Tibial artery (tissue), 4 donors: ENCODE measurements at regions not wholly inside any gene's neighbourhood (a gene's known extent, or its start where the extent isn't known, plus 50 kb on each side); places are given as distances from the start of the nearest gene placed in this dataset.

Source experiments
- DNase-seq, 2 donors: peaks; one replicate each; pipeline ENCODE4 v3.0.0-alpha.2; 2019
- H3K27ac ChIP-seq, 2 donors: fragments of 200-600 bp; sonication (generic) in 1 of 2; 1 replicate in 1 of 2; 2 replicates in 1 of 2; pipeline ENCODE4 v1.5.1; 2018 to 2019; ENCODE audit warnings: mild to moderate bottlenecking in 1 of 2
- H3K27me3 ChIP-seq, 2 donors: fragments of 200-600 bp; sonication (generic) in 1 of 2; one replicate each; pipeline versions ENCODE4 v1.5.1 to v1.6.0; 2016 to 2019
- H3K36me3 ChIP-seq, 3 donors: fragments of 200-600 bp; sonication (generic) in 2 of 3; one replicate each; pipeline ENCODE4 v1.5.1; 2016 to 2019; ENCODE audit warnings: mild to moderate bottlenecking in 2 of 3
- H3K4me1 ChIP-seq, 4 donors: fragments of 200-600 bp; sonication (generic) in 2 of 4; 1 replicate in 3 of 4; 2 replicates in 1 of 4; pipeline ENCODE4 v1.5.1; 2016 to 2019
- H3K4me3 ChIP-seq, 2 donors: fragments of 200-600 bp; sonication (generic) in 1 of 2; 1 replicate in 1 of 2; 2 replicates in 1 of 2; pipeline ENCODE4 v1.5.1; 2018 to 2019; ENCODE audit warnings: mild to moderate bottlenecking in 2 of 2
- H3K9me3 ChIP-seq, 3 donors: fragments of 200-600 bp; sonication (generic) in 1 of 3; one replicate each; pipeline ENCODE4 v1.5.1; 2016 to 2019
- CTCF ChIP-seq, 2 experiments: fragments of 200-600 bp in 1 of 2; fragments of 450-650 bp in 1 of 2; IDR thresholded peaks; one replicate each; pipeline ENCODE4 v1.5.1; 2017 to 2019; ENCODE audit warnings: antibody characterized with exemption in 2 of 2, mild to moderate bottlenecking in 1 of 2, moderate library complexity in 1 of 2
- intact Hi-C: fragments of 100-400 bp; cut with DNase I; formaldehyde crosslinking; loops from one replicate; pipeline ENCODE4 v1.15.0; 2023; ENCODE audit warnings: low total_unique reads

GRCh38 chr4:32436816-32437215, 1716.6 kb downstream of the PCDH7 start:
- TF ChIP-seq CTCF (IDR thresholded peaks at IDR 0.05) = no peak
- no peaks in the 10 kb centered on the region for H3K9me3 ChIP-seq
- H3K36me3 ChIP-seq = no peaks in the 10 kb centered on the region
- intact Hi-C loops = no loop called here
- DNase-seq = no peak
- no peak overlapping the region for H3K27ac ChIP-seq
- no peaks in the 10 kb centered on the region for H3K4me1 ChIP-seq
- no peak overlapping the region for H3K4me3 ChIP-seq
- H3K27me3 ChIP-seq = no peaks in the 10 kb centered on the region

GRCh38 chr4:32440391-32440790, 1720.2 kb downstream of the PCDH7 start:
- Histone ChIP-seq H3K36me3 (no peaks in the 10 kb centered on the region), H3K27me3 (no peaks in the 10 kb centered on the region), H3K9me3 (no peaks in the 10 kb centered on the region), H3K27ac (no peak overlapping the region), H3K4me3 (no peak overlapping the region), H3K4me1 (no peaks in the 10 kb centered on the region)
- no peak for TF ChIP-seq CTCF (IDR thresholded peaks at IDR 0.05)
- intact Hi-C loops = no loop called here
- no peak for DNase-seq

GRCh38 chr4:32454482-32454881, 1734.3 kb downstream of the PCDH7 start:
- Histone ChIP-seq H3K4me3 (no peak overlapping the region), H3K27ac (no peak overlapping the region), H3K9me3 (no peaks in the 10 kb centered on the region), H3K4me1 (no peaks in the 10 kb centered on the region), H3K36me3 (no peaks in the 10 kb centered on the region), H3K27me3 (no peaks in the 10 kb centered on the region)
- intact Hi-C loops = no loop called here
- no peak for DNase-seq
- no peak for TF ChIP-seq CTCF (IDR thresholded peaks at IDR 0.05)

- Histone ChIP-seq H3K4me3 (no peak overlapping the region), H3K4me1 (no peaks in the 10 kb centered on the region), H3K36me3 (no peaks in the 10 kb centered on the region), H3K9me3 (no peaks in the 10 kb centered on the region), H3K27ac (no peak overlapping the region), H3K27me3 (no peaks in the 10 kb centered on the region)
- no peak for DNase-seq
- intact Hi-C loops = no loop called here
- TF ChIP-seq CTCF (IDR thresholded peaks at IDR 0.05) = no peak
These were observed 1735.1 kb downstream of the PCDH7 start for GRCh38 chr4:32455231-32455630.

- Histone ChIP-seq H3K4me1 (no peaks in the 10 kb centered on the region), H3K9me3 (no peaks in the 10 kb centered on the region)
These were observed 1740.8 kb downstream of the PCDH7 start for GRCh38 chr4:32460972-32461371.

More at GRCh38 chr4:32460972-32461371, 1740.8 kb downstream of the PCDH7 start:
- intact Hi-C loops = no loop called here
- TF ChIP-seq CTCF (IDR thresholded peaks at IDR 0.05) = no peak
- Histone ChIP-seq H3K27me3 (no peaks in the 10 kb centered on the region), H3K27ac (no peak overlapping the region), H3K4me3 (no peak overlapping the region), H3K36me3 (no peaks in the 10 kb centered on the region)
- no peak for DNase-seq
